Activated naive CD4-positive, alpha-beta T cell treated with anti-CD3 and anti-CD28 coated beads, Interleukin-2, amount 50 U/mL, for 24 hours (primary cell): ENCODE measurements at regions not wholly inside any gene's neighbourhood (a gene's known extent, or its start where the extent isn't known, plus 50 kb on each side); places are given as distances from the start of the nearest gene placed in this dataset.

Source experiments
- H3K27ac Mint-ChIP-seq: one replicate; pipeline ENCODE4 v1.8.0; 2021; ENCODE audit warnings: mild to moderate bottlenecking, mixed read lengths
- H3K27me3 Mint-ChIP-seq: one replicate; pipeline ENCODE4 v1.8.0; 2021; ENCODE audit warnings: mixed read lengths
- H3K36me3 Mint-ChIP-seq: one replicate; pipeline ENCODE4 v1.8.0; 2021; ENCODE audit warnings: mixed read lengths
- H3K4me1 Mint-ChIP-seq: one replicate; pipeline ENCODE4 v1.8.0; 2021; ENCODE audit warnings: mixed read lengths
- H3K4me3 Mint-ChIP-seq: one replicate; pipeline ENCODE4 v1.8.0; 2021; ENCODE audit warnings: mild to moderate bottlenecking, mixed read lengths
- H3K9me3 Mint-ChIP-seq: one replicate; pipeline ENCODE4 v1.8.0; 2021; ENCODE audit warnings: mixed read lengths

- Mint-ChIP-seq H3K4me3 (no peak overlapping the region), H3K27me3 (peaks cover 12% of the 10 kb centered on the region), H3K27ac (no peak overlapping the region), H3K36me3 (no peaks in the 10 kb centered on the region), H3K4me1 (peaks cover 4% of the 10 kb centered on the region), H3K9me3 (no peaks in the 10 kb centered on the region)
Observed at GRCh38 chr13:106623799-106624460, 56.0 kb upstream of the ARGLU1 start.

- H3K36me3 Mint-ChIP-seq = no peaks in the 10 kb centered on the region
- H3K27ac Mint-ChIP-seq = no peak overlapping the region
- peaks cover 4% of the 10 kb centered on the region for H3K4me1 Mint-ChIP-seq
- no peak overlapping the region for H3K4me3 Mint-ChIP-seq
- H3K9me3 Mint-ChIP-seq = no peaks in the 10 kb centered on the region
- peaks cover 12% of the 10 kb centered on the region for H3K27me3 Mint-ChIP-seq
Observed at GRCh38 chr13:106621833-106622232, 53.9 kb upstream of the ARGLU1 start.

GRCh38 chr13:106619688-106620555 lies 52.0 kb upstream of the ARGLU1 start:
- peaks cover 12% of the 10 kb centered on the region for H3K27me3 Mint-ChIP-seq
- no peak overlapping the region for H3K4me3 Mint-ChIP-seq
- peaks cover 4% of the 10 kb centered on the region for H3K4me1 Mint-ChIP-seq
- no peaks in the 10 kb centered on the region for H3K9me3 Mint-ChIP-seq
- no peaks in the 10 kb centered on the region for H3K36me3 Mint-ChIP-seq
- no peak overlapping the region for H3K27ac Mint-ChIP-seq
